BLaER1 treated with 17β-estradiol and CSF1 and Interleukin-3, amounts not matched to agents 10 nM and 100 nM (cell line): ENCODE measurements at regions not wholly inside any gene's neighbourhood (a gene's known extent, or its start where the extent isn't known, plus 50 kb on each side); places are given as distances from the start of the nearest gene placed in this dataset.
"Not testable (repeated sequence)": the region's sequence is repeated elsewhere in the genome, so short reads cannot be mapped to it uniquely, and the experiment has no call there.

Experiments used
- H3K27ac ChIP-seq, 11 experiments: shearing (Covaris generic); formaldehyde crosslinking; 2 replicates each; pipeline ENCODE4 v1.8.1; 2022
- H3K27me3 ChIP-seq, 11 experiments: shearing (Covaris generic); formaldehyde crosslinking; 2 replicates each; pipeline ENCODE4 v1.8.1; 2022
- H3K36me3 ChIP-seq, 11 experiments: shearing (Covaris generic); formaldehyde crosslinking; 2 replicates each; pipeline ENCODE4 v1.8.1; 2022
- H3K4me1 ChIP-seq, 10 experiments: shearing (Covaris generic); formaldehyde crosslinking; 2 replicates each; pipeline ENCODE4 v1.8.1; 2022
- H3K4me2 ChIP-seq, 11 experiments: shearing (Covaris generic); formaldehyde crosslinking; 2 replicates each; pipeline ENCODE4 v1.8.1; 2022
- H3K4me3 ChIP-seq, 10 experiments: shearing (Covaris generic); formaldehyde crosslinking; 2 replicates each; pipeline ENCODE4 v1.8.1; 2022
- H3K9ac ChIP-seq, 11 experiments: shearing (Covaris generic); formaldehyde crosslinking; 2 replicates each; pipeline ENCODE4 v1.8.1; 2022
- H3K9me3 ChIP-seq, 11 experiments: shearing (Covaris generic); formaldehyde crosslinking; replicated peaks in 1 of 11; 2 replicates each; pipeline ENCODE4 v1.8.1; 2022
- H4K20me1 ChIP-seq, 11 experiments: shearing (Covaris generic); formaldehyde crosslinking; 2 replicates each; pipeline ENCODE4 v1.8.1; 2022
- Cebpa-rat ChIP-seq, 11 experiments: shearing (Covaris generic); IDR thresholded peaks; 2 replicates each; pipeline ENCODE4 v1.8.1; 2022

DNA sequence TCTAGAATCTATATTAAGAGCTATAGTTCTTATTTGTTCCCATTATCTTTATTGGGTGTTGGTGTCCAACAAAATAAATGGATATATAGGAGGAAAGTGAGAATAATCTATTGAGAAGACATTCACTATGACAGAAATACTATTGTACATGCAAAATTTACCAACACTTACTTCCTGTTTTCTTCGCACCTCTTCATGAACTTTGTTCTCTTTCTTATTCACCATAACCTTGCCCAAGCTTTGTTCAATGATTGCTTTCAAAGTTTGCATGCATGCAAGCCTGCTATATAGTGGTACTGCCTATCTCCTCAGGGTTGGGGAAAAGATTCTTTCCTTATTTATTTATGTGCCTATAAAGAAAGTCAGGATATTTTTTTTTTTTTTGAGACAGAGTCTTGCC lies 176.4 kb upstream of the JADE1 start:
- H3K27ac ChIP-seq: no peak overlapping the region
- no peaks in the 10 kb centered on the region for H3K4me1 ChIP-seq
- no peaks in the 10 kb centered on the region for H4K20me1 ChIP-seq
- H3K4me3 ChIP-seq: no peak overlapping the region
- no peak for TF ChIP-seq Cebpa-rat (IDR thresholded peaks at IDR 0.05)
- H3K36me3 ChIP-seq: no peaks in the 10 kb centered on the region
- H3K9me3 ChIP-seq: no peaks in the 10 kb centered on the region
- H3K9ac ChIP-seq: no peak overlapping the region
- no peak overlapping the region for H3K4me2 ChIP-seq
- no peaks in the 10 kb centered on the region for H3K27me3 ChIP-seq

DNA sequence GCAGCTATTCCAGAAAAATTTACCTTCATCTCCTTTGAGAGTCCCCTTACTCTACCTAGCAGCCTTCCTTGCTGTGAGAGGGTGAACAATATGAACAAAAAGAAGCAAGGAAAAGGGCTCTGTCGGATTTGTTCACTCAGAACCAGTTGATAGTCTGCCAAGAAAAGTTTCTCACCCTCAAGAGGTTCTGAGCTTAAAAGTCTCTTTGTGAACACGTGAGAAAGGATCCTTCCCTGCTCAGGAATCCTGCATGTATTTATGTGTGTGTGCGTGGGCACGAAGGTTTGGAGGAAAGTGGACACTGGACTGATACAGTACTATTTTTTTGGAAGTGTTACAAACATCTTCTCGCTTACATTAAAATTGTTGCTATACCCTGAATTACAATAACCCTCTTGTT lies 178.6 kb upstream of the JADE1 start:
- Histone ChIP-seq H3K9me3 (no peaks in the 10 kb centered on the region), H3K4me3 (no peak overlapping the region), H4K20me1 (no peaks in the 10 kb centered on the region), H3K4me2 (no peak overlapping the region), H3K27ac (no peak overlapping the region), H3K9ac (no peak overlapping the region), H3K27me3 (no peaks in the 10 kb centered on the region), H3K4me1 (no peaks in the 10 kb centered on the region), H3K36me3 (no peaks in the 10 kb centered on the region)
- no peak for TF ChIP-seq Cebpa-rat (IDR thresholded peaks at IDR 0.05)

DNA sequence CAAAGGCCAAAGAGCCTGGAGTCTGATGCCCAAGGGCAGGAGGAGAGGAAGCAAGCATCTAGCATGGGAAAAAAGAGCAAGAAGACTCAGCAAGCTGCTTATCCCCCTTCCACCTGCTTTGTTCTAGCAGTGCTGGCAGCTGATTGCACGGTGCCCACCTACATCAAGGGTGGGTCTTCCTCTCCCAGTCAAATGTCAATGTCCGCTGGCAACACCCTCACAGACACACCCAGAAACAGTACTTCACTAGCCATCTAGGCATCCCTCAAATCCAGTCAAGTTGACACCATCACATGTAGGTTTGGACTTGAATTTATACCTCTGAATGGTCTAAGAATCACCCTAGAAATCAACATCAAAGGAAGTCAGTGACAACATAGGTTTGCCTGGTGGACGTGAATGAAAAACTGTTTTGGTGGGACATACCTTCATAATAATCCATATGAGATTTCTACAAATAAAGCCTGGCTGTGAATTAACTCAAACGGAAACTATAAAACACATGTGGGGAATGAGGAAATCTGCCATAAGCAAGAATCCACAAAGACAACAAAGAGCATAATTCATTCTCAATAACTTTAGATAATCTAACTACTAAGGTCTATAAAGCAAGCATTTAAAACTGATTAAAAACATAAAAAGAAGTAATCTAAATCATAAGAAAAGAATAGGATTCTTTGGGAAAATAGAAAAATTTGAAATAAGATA lies 185.8 kb upstream of the JADE1 start:
- H3K27me3 ChIP-seq: no peaks in the 10 kb centered on the region
- no peaks in the 10 kb centered on the region for H4K20me1 ChIP-seq
- H3K9me3 ChIP-seq: peaks cover 5 to 18% (median 11%) of the 10 kb centered on the region in 11 experiments; a peak in 17 of 22 replicates
- H3K4me3 ChIP-seq: no peak overlapping the region
- H3K27ac ChIP-seq: no peak overlapping the region
- no peak for TF ChIP-seq Cebpa-rat (IDR thresholded peaks at IDR 0.05)
- no peaks in the 10 kb centered on the region for H3K36me3 ChIP-seq
- no peaks in the 10 kb centered on the region for H3K4me1 ChIP-seq
- H3K4me2 ChIP-seq: no peak overlapping the region
- H3K9ac ChIP-seq: no peak overlapping the region

DNA sequence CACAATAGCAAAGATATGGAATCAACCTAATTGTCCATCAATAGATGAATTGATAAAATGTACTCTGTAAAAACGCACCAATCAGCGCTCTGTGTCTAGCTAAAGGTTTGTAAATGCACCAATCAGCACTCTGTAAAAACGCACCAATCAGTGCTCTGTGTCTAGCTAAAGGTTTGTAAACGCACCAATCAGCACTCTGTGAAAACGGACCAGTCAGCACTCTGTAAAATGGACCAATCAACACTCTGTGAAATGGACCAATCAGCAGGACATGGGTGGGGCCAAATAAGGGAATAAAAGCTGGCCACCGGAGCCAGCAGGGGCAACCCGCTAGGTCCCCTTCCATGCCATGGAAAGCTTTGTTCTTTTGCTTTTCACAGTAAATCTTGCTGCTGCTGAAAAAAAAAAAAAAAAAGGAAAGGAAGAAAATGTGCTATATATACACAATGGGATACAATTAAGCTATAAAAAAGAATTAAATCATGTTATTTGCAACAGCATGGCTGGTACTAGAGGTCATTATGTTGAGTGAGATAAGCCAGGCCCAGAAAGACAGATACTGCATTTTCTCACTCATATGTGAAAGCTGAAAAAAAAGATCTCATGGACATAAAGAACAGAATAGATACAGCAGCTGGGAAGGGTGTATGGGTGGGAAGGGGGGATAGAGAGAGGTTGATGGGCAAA lies 189.1 kb upstream of the JADE1 start:
- H3K9me3 ChIP-seq: peaks cover 5 to 23% (median 11%) of the 10 kb centered on the region in 11 experiments; a peak in 17 of 22 replicates
- not testable (repeated sequence) for H3K4me1 ChIP-seq, H3K4me3 ChIP-seq, H3K9ac ChIP-seq, H4K20me1 ChIP-seq, H3K27me3 ChIP-seq, H3K4me2 ChIP-seq, H3K27ac ChIP-seq, H3K36me3 ChIP-seq

DNA sequence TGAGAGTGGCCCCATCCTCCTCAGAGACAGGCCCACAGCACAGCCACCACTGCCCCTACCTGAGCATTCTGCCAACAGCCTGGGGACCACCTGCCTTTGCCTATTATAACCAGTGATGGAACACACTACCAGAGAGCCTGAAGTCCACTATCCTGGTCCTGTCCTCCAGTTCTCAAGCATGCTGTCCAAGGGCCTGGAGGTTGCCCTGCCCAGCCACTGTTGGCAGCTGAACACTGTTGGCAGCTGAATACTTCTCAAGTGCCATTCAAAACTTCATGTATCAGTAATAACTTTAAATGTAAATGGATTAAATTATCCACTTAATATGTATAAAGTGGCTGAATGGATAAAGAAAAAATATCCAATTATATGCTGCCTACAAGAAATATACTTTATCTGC lies 194.3 kb upstream of the JADE1 start:
- Histone ChIP-seq H3K4me3 (no peak overlapping the region), H3K4me1 (peaks cover 0 to 5% (median 2%) of the 10 kb centered on the region in 10 experiments; a peak in 3 of 20 replicates), H4K20me1 (no peaks in the 10 kb centered on the region), H3K36me3 (no peaks in the 10 kb centered on the region), H3K9me3 (peaks cover 0 to 15% (median 8%) of the 10 kb centered on the region in 11 experiments; a peak in 16 of 22 replicates), H3K27me3 (no peaks in the 10 kb centered on the region), H3K4me2 (no peak overlapping the region), H3K27ac (no peak overlapping the region), H3K9ac (no peak overlapping the region)
- TF ChIP-seq Cebpa-rat (IDR thresholded peaks at IDR 0.05): no peak

DNA sequence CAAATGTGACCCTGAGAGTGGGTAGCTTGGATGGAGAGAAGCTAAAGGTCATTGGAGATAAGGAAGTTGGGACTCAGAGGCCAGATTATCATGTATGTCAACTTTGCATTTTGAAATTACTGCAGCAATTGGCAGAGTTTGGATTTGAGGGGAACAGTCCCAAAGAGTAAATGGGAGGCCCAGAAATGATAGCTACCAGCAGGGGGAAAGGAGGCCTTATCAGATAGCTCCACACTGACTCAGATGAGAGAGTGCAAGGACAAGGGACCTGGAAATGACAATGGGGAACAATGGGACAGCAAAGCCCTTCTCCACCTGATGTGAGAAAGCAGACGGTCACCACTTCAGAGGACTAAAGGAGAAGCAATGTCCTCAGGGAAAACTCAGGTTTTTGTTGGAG lies 201.5 kb upstream of the JADE1 start:
- Histone ChIP-seq H3K27ac (no peak overlapping the region), H3K4me1 (no peaks in the 10 kb centered on the region), H3K36me3 (no peaks in the 10 kb centered on the region), H3K9ac (no peak overlapping the region), H3K9me3 (no peaks in the 10 kb centered on the region), H3K4me2 (no peak overlapping the region), H4K20me1 (no peaks in the 10 kb centered on the region), H3K27me3 (no peaks in the 10 kb centered on the region), H3K4me3 (no peak overlapping the region)
- TF ChIP-seq Cebpa-rat (IDR thresholded peaks at IDR 0.05): no peak

DNA sequence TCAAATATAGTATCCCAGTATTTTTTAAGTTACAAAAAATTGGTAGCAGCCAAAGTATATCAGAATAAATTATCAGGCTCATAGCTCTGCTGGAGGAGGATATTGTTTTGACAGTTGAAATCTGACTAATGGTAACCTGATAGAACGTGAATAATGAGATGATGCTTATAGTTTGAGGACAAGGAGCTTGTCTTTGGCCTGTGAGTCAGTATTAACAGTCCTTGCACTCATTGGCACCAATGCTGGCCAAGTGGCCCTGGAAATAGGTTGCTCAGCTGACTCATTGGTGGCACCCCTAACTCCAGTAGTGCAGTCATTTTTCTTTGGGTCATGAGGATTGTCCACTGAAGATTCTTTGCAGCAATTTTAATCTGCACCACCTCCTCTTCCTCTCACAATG lies 203.3 kb upstream of the JADE1 start:
- H3K4me2 ChIP-seq: no peak overlapping the region
- no peaks in the 10 kb centered on the region for H4K20me1 ChIP-seq
- no peak overlapping the region for H3K9ac ChIP-seq
- H3K9me3 ChIP-seq: no peaks in the 10 kb centered on the region
- H3K27ac ChIP-seq: no peak overlapping the region
- H3K4me1 ChIP-seq: no peaks in the 10 kb centered on the region
- no peak overlapping the region for H3K4me3 ChIP-seq
- H3K36me3 ChIP-seq: no peaks in the 10 kb centered on the region
- no peak for TF ChIP-seq Cebpa-rat (IDR thresholded peaks at IDR 0.05)
- no peaks in the 10 kb centered on the region for H3K27me3 ChIP-seq

DNA sequence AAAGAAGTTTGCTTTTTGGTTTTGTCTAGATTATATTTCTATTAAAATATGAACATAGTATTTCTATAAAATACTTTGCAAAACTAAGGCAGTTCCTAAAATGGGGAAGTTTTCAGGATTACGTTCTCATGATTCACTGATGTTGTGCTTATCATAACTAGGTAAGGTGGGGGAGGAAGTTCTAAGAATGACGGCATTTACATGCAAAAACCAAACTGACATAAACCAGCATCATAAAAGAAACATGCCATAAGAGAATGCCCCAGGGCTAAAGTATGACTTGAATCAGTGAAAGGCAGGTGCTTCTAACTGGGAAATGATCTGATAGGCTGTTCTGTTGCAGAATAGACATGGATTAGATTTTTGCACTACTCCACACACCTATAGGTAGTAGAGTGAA lies 204.7 kb upstream of the JADE1 start:
- peaks cover 0 to under 1% (median 0%) of the 10 kb centered on the region in 10 experiments; a peak in 1 of 20 replicates for H3K4me1 ChIP-seq

DNA sequence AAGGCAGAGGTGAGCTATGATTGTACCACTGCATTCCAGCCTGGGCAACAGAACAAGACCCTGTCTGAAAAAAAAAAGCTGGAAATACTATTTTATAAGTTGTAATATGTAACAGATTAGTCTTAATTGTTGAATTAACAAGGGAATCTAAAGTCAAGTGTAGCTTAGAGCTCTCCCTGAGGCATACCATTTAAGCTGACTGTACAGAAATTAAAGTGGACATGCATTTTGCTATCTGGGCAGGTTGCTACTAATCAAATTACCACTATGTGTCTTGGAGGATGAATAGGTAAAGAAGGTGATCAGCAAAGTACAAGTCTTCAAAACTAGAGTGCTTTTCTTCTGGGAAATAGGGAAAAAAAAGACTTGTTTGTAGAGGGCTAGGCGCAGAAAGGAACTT lies 205.3 kb upstream of the JADE1 start:
- Histone ChIP-seq H3K36me3 (no peaks in the 10 kb centered on the region), H3K4me2 (no peak overlapping the region), H4K20me1 (no peaks in the 10 kb centered on the region), H3K27me3 (no peaks in the 10 kb centered on the region), H3K9ac (no peak overlapping the region), H3K27ac (no peak overlapping the region), H3K9me3 (no peaks in the 10 kb centered on the region), H3K4me3 (no peak overlapping the region), H3K4me1 (peaks cover 0 to 4% (median 0%) of the 10 kb centered on the region in 10 experiments; a peak in 1 of 20 replicates)
- TF ChIP-seq Cebpa-rat (IDR thresholded peaks at IDR 0.05): no peak

More for the DNA sequence above, 204.7 kb upstream of the JADE1 start:
- H4K20me1 ChIP-seq: no peaks in the 10 kb centered on the region
- no peak overlapping the region for H3K9ac ChIP-seq
- H3K27ac ChIP-seq: no peak overlapping the region
- H3K9me3 ChIP-seq: no peaks in the 10 kb centered on the region
- H3K4me3 ChIP-seq: no peak overlapping the region
- no peaks in the 10 kb centered on the region for H3K27me3 ChIP-seq
- H3K36me3 ChIP-seq: no peaks in the 10 kb centered on the region
- no peak overlapping the region for H3K4me2 ChIP-seq
- TF ChIP-seq Cebpa-rat (IDR thresholded peaks at IDR 0.05): no peak

DNA sequence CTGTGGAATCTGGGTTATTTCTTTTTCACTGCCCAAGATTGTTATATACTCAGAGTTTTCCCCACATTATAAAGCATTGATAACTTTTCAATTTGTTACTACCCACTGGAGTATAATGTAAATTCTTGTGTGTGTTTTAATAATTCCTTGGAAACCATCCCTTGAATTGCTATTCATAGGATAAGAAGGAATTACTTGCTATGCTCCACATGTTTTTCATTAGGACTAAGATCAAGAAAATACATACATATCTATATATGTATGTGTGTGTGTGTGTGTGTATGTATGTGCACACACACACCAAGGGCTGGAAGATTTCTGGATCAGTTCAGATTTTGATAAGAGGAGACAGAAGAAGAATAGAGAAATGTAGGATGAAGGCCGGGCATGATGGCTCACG lies 206.4 kb upstream of the JADE1 start:
- no peaks in the 10 kb centered on the region for H3K27me3 ChIP-seq
- peaks cover 0 to 4% (median 0%) of the 10 kb centered on the region in 10 experiments; a peak in 1 of 20 replicates for H3K4me1 ChIP-seq
- H3K36me3 ChIP-seq: no peaks in the 10 kb centered on the region
- no peaks in the 10 kb centered on the region for H4K20me1 ChIP-seq
- H3K27ac ChIP-seq: no peak overlapping the region
- H3K4me3 ChIP-seq: no peak overlapping the region
- no peak for TF ChIP-seq Cebpa-rat (IDR thresholded peaks at IDR 0.05)
- no peak overlapping the region for H3K4me2 ChIP-seq
- H3K9me3 ChIP-seq: no peaks in the 10 kb centered on the region
- H3K9ac ChIP-seq: no peak overlapping the region
